NT2/D1 (cell line): ENCODE measurements at regions not wholly inside any gene's neighbourhood (a gene's known extent, or its start where the extent isn't known, plus 50 kb on each side); places are given as distances from the start of the nearest gene placed in this dataset.

ENCODE experiments used
- YY1 ChIP-seq: IDR thresholded peaks from 2 replicates; pipeline ENCODE4 v1.6.1; 2011; ENCODE audit not compliant: insufficient read length, insufficient read depth
- ZNF274 ChIP-seq: IDR thresholded peaks from 2 replicates; pipeline ENCODE4 v1.6.1; 2011; ENCODE audit warnings: mild to moderate bottlenecking, low read depth, low read length

GRCh38 chr10:117603081-117603480 is 60.5 kb downstream of the EMX2 start:
- TF ChIP-seq YY1 (no peak), ZNF274 (no peak)
